SK-N-SH (cell line): ENCODE measurements at regions not wholly inside any gene's neighbourhood (a gene's known extent, or its start where the extent isn't known, plus 50 kb on each side); places are given as distances from the start of the nearest gene placed in this dataset.

ENCODE experiments used
- CTCF ChIA-PET: fragments of 300-600, 350-600 bp; formaldehyde crosslinking; extraction: SDS; loops from one replicate; lab custom pipeline; 2021; lab: Yijun Ruan, JAX
- POLR2A ChIA-PET: fragments of 350-600 bp; sonication (Branson Sonifier 250); formaldehyde crosslinking; extraction: SDS; loops from one replicate; lab custom pipeline; 2020; ENCODE audit warnings: antibody characterized with exemption, inconsistent platforms; lab: Yijun Ruan, JAX
- DNase-seq: peaks from one replicate; pipeline ENCODE4 v3.0.0; 2012
- H2AFZ ChIP-seq: fragments of 200-600 bp; sonication (generic); 2 replicates; pipeline ENCODE4 v1.8.1; 2016; ENCODE audit warnings: antibody characterized with exemption, mild to moderate bottlenecking, low read depth
- H3F3A ChIP-seq: fragments of 200-600 bp; sonication (generic); replicated peaks from 2 replicates; pipeline ENCODE3; 2016; ENCODE audit warnings: antibody characterized with exemption, mild to moderate bottlenecking; ENCODE audit not compliant: insufficient read depth
- H3K27ac ChIP-seq, 2 experiments: fragments of 200-500 bp in 1 of 2; fragments of 200-600 bp in 1 of 2; sonication (Bioruptor generic) in 1 of 2; sonication (generic), shearing (Covaris generic) in 1 of 2; 2 replicates each; pipeline versions ENCODE4 v1.5.1 to v1.6.1; 2014 to 2016; ENCODE audit warnings: low read depth in 2 of 2, inconsistent platforms in 1 of 2, low read length in 1 of 2, mild to moderate bottlenecking in 1 of 2, mixed read lengths in 1 of 2
- H3K27me3 ChIP-seq: fragments of 200-600 bp; sonication (generic), shearing (Covaris generic); 2 replicates; pipeline ENCODE4 v1.6.1; 2016; ENCODE audit warnings: mixed run types; ENCODE audit not compliant: insufficient read depth
- H3K36me3 ChIP-seq, 2 experiments: fragments of 200-500 bp in 1 of 2; fragments of 200-600 bp in 1 of 2; sonication (Bioruptor generic) in 1 of 2; sonication (generic) in 1 of 2; replicated peaks in 1 of 2; 2 replicates each; pipeline versions ENCODE3 to v1.5.1; 2014 to 2016; ENCODE audit warnings: low read length in 1 of 2, mild to moderate bottlenecking in 1 of 2; ENCODE audit not compliant: insufficient read depth in 2 of 2, control insufficient read depth in 1 of 2
- H3K4me1 ChIP-seq, 2 experiments: fragments of 200-500 bp in 1 of 2; fragments of 200-600 bp in 1 of 2; sonication (Bioruptor generic) in 1 of 2; sonication (generic), shearing (Covaris generic) in 1 of 2; 2 replicates each; pipeline versions ENCODE4 v1.5.1 to v1.6.1; 2014 to 2016; ENCODE audit warnings: low read depth in 1 of 2, low read length in 1 of 2, mixed run types in 1 of 2; ENCODE audit not compliant: insufficient read depth in 2 of 2, control insufficient read depth in 1 of 2
- H3K4me2 ChIP-seq: fragments of 200-600 bp; sonication (generic), shearing (Covaris generic); 2 replicates; pipeline ENCODE4 v1.6.1; 2017; ENCODE audit warnings: mixed run types
- H3K4me3 ChIP-seq, 2 experiments: fragments of 200-500 bp in 1 of 2; fragments of 200-600 bp in 1 of 2; sonication (Bioruptor generic) in 1 of 2; sonication (generic), shearing (Covaris generic) in 1 of 2; 2 replicates each; pipeline versions ENCODE4 v1.5.1 to v1.8.1; 2014 to 2016; ENCODE audit warnings: low read depth in 2 of 2, inconsistent platforms in 1 of 2, low read length in 1 of 2, mild to moderate bottlenecking in 1 of 2, mixed read lengths in 1 of 2, moderate library complexity in 1 of 2
- H3K79me2 ChIP-seq: fragments of 200-600 bp; sonication (generic); 2 replicates; pipeline ENCODE4 v1.8.1; 2017; ENCODE audit warnings: mild to moderate bottlenecking; ENCODE audit not compliant: insufficient read depth
- H3K9ac ChIP-seq: fragments of 200-600 bp; sonication (generic); 2 replicates; pipeline ENCODE4 v1.6.1; 2017; ENCODE audit warnings: mixed run types
- H3K9me2 ChIP-seq: fragments of 200-600 bp; sonication (generic); 2 replicates; pipeline ENCODE4 v1.6.1; 2017; ENCODE audit warnings: mixed run types
- H3K9me3 ChIP-seq: fragments of 200-600 bp; sonication (generic); 2 replicates; pipeline ENCODE4 v1.6.1; 2017; ENCODE audit warnings: mixed run types, mild to moderate bottlenecking, moderate library complexity
- H4K20me1 ChIP-seq: fragments of 200-600 bp; sonication (generic); 2 replicates; pipeline ENCODE4 v1.6.1; 2017; ENCODE audit warnings: mild to moderate bottlenecking, mixed run types; ENCODE audit not compliant: insufficient read depth
- CHD2 ChIP-seq: fragments of 150-350 bp; IDR thresholded peaks from 2 replicates; pipeline ENCODE4 v1.6.1; 2018; ENCODE audit warnings: low read length; ENCODE audit not compliant: partially characterized antibody
- EP300 ChIP-seq, 2 experiments: IDR thresholded peaks; 2 replicates each; pipeline versions ENCODE4 v1.4.0 to v1.6.1; 2012; ENCODE audit warnings: borderline replicate concordance in 1 of 2, low read depth in 1 of 2, low read length in 1 of 2
- EZH2phosphoT487 ChIP-seq: fragments of 200-600 bp; sonication (generic); IDR thresholded peaks from 2 replicates; pipeline ENCODE4 v1.6.1; 2017; ENCODE audit warnings: low read depth, mixed run types, mild to moderate bottlenecking, antibody characterized with exemption, moderate library complexity, borderline replicate concordance
- FOSL2 ChIP-seq: IDR thresholded peaks from 2 replicates; pipeline ENCODE4 v1.4.0; 2012; ENCODE audit warnings: low read depth, mild to moderate bottlenecking, moderate library complexity, borderline replicate concordance
- FOXJ3 ChIP-seq: sonication (generic); formaldehyde crosslinking; IDR thresholded peaks from 2 replicates; pipeline ENCODE4 v1.5.1; 2020; ENCODE audit warnings: mild to moderate bottlenecking, missing genetic modification reagents
- FOXM1 ChIP-seq: IDR thresholded peaks from 2 replicates; pipeline ENCODE4 v1.4.0; 2012; ENCODE audit warnings: low read depth, mild to moderate bottlenecking
- GABPA ChIP-seq: IDR thresholded peaks from 2 replicates; pipeline ENCODE4 v1.4.0; 2012; ENCODE audit warnings: low read depth, mild to moderate bottlenecking
- MEF2A ChIP-seq: IDR thresholded peaks from 2 replicates; pipeline ENCODE4 v1.4.0; 2012; ENCODE audit warnings: low read depth, borderline replicate concordance
- POLR2AphosphoS5 ChIP-seq: IDR thresholded peaks from 2 replicates; pipeline ENCODE4 v1.6.1; 2012; ENCODE audit warnings: low read depth, low read length
- RAD21 ChIP-seq: IDR thresholded peaks from 2 replicates; pipeline ENCODE4 v1.6.1; 2012; ENCODE audit warnings: mild to moderate bottlenecking, low read length
- RFX5 ChIP-seq: IDR thresholded peaks from 2 replicates; pipeline ENCODE4 v1.6.1; 2012; ENCODE audit warnings: mild to moderate bottlenecking, improper control_type of control experiment, low read length
- RXRA ChIP-seq: IDR thresholded peaks from 2 replicates; pipeline ENCODE4 v1.4.0; 2012; ENCODE audit warnings: low read depth, mild to moderate bottlenecking, borderline replicate concordance
- SMC3 ChIP-seq: IDR thresholded peaks from 2 replicates; pipeline ENCODE4 v1.6.1; 2012; ENCODE audit warnings: low read depth, low read length, improper control_type of control experiment
- TAF1 ChIP-seq: IDR thresholded peaks from 2 replicates; pipeline ENCODE4 v1.6.1; 2012; ENCODE audit warnings: low read depth, mild to moderate bottlenecking, low read length, moderate library complexity, borderline replicate concordance
- TCF12 ChIP-seq: IDR thresholded peaks from 2 replicates; pipeline ENCODE4 v1.4.0; 2012
- TEAD4 ChIP-seq: IDR thresholded peaks from 2 replicates; pipeline ENCODE4 v1.4.0; 2012; ENCODE audit warnings: mild to moderate bottlenecking, borderline replicate concordance; ENCODE audit not compliant: insufficient read depth
- WGBS: methylation state at CpG from one replicate; pipeline ENCODE4 v1.1.6; 2017; ENCODE audit warnings: low lambda C conversion rate; 5-methylcytosine and 5-hydroxymethylcytosine counted together
- TF ChIP-seq, protein P1 (sequence below): IDR thresholded peaks from 2 replicates; pipeline ENCODE4; 2012
- TF ChIP-seq, protein P2 (sequence below): fragments of 150-350 bp; IDR thresholded peaks from 2 replicates; pipeline ENCODE4 v1.6.1; 2016; ENCODE audit warnings: mild to moderate bottlenecking, low read depth, low read length
- TF ChIP-seq, protein P3 (sequence below): IDR thresholded peaks from 2 replicates; pipeline ENCODE4 v1.6.1; 2012; ENCODE audit warnings: mild to moderate bottlenecking, low read depth, low read length, moderate library complexity

- no peaks in the 10 kb centered on the region for H3K27me3 ChIP-seq
- no peaks in the 10 kb centered on the region for H3K9me3 ChIP-seq
- H3K4me3 ChIP-seq: no peak overlapping the region
- ChIA-PET CTCF (no interaction called here), POLR2A (no interaction called here)
- H3K27ac ChIP-seq: no peak overlapping the region
- H4K20me1 ChIP-seq: no peaks in the 10 kb centered on the region
- no peak overlapping the region; the same call in 1 of the 2 replicates for H2AFZ ChIP-seq
- H3F3A ChIP-seq: no peaks in the 10 kb centered on the region
- no peaks in the 10 kb centered on the region for H3K4me1 ChIP-seq
- H3K4me2 ChIP-seq: no peak overlapping the region
- no peaks in the 10 kb centered on the region for H3K79me2 ChIP-seq
- TF ChIP-seq FOXM1 (no peak), TAF1 (no peak), EP300 (IDR thresholded peaks at IDR 0.05; ENCODE audit: borderline replicate concordance in 1 of 2, low read depth in 1 of 2, low read length in 1 of 2) (no peak), TCF12 (no peak), TEAD4 (no peak), GABPA (no peak), POLR2AphosphoS5 (no peak), RFX5 (no peak), RXRA (no peak), RAD21 (no peak), MEF2A (no peak), CHD2 (no peak), SMC3 (no peak), FOSL2 (no peak)
- TF ChIP-seq, protein P1, sequence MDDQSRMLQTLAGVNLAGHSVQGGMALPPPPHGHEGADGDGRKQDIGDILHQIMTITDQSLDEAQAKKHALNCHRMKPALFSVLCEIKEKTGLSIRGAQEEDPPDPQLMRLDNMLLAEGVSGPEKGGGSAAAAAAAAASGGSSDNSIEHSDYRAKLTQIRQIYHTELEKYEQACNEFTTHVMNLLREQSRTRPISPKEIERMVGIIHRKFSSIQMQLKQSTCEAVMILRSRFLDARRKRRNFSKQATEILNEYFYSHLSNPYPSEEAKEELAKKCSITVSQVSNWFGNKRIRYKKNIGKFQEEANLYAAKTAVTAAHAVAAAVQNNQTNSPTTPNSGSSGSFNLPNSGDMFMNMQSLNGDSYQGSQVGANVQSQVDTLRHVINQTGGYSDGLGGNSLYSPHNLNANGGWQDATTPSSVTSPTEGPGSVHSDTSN: no peak
- TF ChIP-seq, protein P2, sequence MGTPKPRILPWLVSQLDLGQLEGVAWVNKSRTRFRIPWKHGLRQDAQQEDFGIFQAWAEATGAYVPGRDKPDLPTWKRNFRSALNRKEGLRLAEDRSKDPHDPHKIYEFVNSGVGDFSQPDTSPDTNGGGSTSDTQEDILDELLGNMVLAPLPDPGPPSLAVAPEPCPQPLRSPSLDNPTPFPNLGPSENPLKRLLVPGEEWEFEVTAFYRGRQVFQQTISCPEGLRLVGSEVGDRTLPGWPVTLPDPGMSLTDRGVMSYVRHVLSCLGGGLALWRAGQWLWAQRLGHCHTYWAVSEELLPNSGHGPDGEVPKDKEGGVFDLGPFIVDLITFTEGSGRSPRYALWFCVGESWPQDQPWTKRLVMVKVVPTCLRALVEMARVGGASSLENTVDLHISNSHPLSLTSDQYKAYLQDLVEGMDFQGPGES: no peak
- H3K9ac ChIP-seq: no peak overlapping the region
- DNase-seq: no peak
- H3K9me2 ChIP-seq: no peaks in the 10 kb centered on the region
- H3K36me3 ChIP-seq: no peaks in the 10 kb centered on the region
Measured at GRCh38 chr14:84421621-84422020, 1108.3 kb upstream of the FLRT2 start.

DNA sequence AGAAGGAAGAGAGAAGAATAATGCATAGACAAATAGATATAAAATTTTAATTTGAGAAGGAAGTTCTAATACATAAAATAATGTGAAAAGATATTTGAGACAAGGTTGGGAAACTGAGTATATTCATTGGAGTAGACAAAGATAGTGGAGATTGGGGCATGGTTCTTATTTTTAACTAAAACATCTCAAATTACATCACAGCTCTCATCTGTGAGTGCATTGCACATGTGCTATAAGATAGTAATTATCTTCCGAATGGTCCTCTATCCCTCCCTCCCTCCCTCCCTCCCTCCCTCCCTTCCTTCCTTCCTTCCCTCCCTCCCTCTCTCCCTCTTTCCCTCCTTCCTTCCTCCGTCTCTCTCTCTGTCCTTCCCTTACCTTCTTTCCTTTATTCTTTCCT lies 1104.0 kb upstream of the FLRT2 start:
- Histone ChIP-seq H3K4me1 (no peaks in the 10 kb centered on the region), H3K9me2 (no peaks in the 10 kb centered on the region), H2AFZ (no peak overlapping the region), H4K20me1 (no peaks in the 10 kb centered on the region), H3K4me3 (no peak overlapping the region), H3F3A (no peaks in the 10 kb centered on the region), H3K36me3 (no peaks in the 10 kb centered on the region), H3K79me2 (no peaks in the 10 kb centered on the region), H3K9ac (no peak overlapping the region), H3K9me3 (no peaks in the 10 kb centered on the region), H3K27me3 (no peaks in the 10 kb centered on the region), H3K27ac (no peak overlapping the region), H3K4me2 (no peak overlapping the region)
- ChIA-PET CTCF (no interaction called here), POLR2A (no interaction called here)
- no peak for DNase-seq
- WGBS: 40% methylated on average over 2 of the region's 2 CpGs
- TF ChIP-seq, protein P3, sequence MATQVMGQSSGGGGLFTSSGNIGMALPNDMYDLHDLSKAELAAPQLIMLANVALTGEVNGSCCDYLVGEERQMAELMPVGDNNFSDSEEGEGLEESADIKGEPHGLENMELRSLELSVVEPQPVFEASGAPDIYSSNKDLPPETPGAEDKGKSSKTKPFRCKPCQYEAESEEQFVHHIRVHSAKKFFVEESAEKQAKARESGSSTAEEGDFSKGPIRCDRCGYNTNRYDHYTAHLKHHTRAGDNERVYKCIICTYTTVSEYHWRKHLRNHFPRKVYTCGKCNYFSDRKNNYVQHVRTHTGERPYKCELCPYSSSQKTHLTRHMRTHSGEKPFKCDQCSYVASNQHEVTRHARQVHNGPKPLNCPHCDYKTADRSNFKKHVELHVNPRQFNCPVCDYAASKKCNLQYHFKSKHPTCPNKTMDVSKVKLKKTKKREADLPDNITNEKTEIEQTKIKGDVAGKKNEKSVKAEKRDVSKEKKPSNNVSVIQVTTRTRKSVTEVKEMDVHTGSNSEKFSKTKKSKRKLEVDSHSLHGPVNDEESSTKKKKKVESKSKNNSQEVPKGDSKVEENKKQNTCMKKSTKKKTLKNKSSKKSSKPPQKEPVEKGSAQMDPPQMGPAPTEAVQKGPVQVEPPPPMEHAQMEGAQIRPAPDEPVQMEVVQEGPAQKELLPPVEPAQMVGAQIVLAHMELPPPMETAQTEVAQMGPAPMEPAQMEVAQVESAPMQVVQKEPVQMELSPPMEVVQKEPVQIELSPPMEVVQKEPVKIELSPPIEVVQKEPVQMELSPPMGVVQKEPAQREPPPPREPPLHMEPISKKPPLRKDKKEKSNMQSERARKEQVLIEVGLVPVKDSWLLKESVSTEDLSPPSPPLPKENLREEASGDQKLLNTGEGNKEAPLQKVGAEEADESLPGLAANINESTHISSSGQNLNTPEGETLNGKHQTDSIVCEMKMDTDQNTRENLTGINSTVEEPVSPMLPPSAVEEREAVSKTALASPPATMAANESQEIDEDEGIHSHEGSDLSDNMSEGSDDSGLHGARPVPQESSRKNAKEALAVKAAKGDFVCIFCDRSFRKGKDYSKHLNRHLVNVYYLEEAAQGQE: no peak
- TF ChIP-seq FOXM1 (no peak), FOXJ3 (CRISPR knock-in tag) (no peak), RFX5 (no peak), POLR2AphosphoS5 (no peak), EZH2phosphoT487 (no peak)
